ENCODE measurements at regions not wholly inside any gene's neighbourhood (a gene's known extent, or its start where the extent isn't known, plus 50 kb on each side); places are given as distances from the start of the nearest gene placed in this dataset.

- H3K4me1 ChIP-seq: no peaks in the 10 kb centered on the region
- H3K9ac ChIP-seq (ENCODE audit: low read depth in 2 of 2, low read length in 2 of 2): no peak overlapping the region
- no peaks in the 10 kb centered on the region for H3K36me3 ChIP-seq
- TF ChIP-seq CTCF (IDR thresholded peaks at IDR 0.05): no peak
- no peak overlapping the region for H3K27ac ChIP-seq
- intact Hi-C loops (cut with DNase I): no loop called here
- no peaks in the 10 kb centered on the region for H3K9me3 ChIP-seq
- no peaks in the 10 kb centered on the region for H3K27me3 ChIP-seq
- no peak for DNase-seq
- H3K4me3 ChIP-seq: no peak overlapping the region
These were observed 1559.2 kb downstream of the SLITRK1 start for GRCh38 chr13:82323101-82323500.

GRCh38 chr13:82305588-82305987 lies 1576.7 kb downstream of the SLITRK1 start:
- TF ChIP-seq CTCF (IDR thresholded peaks at IDR 0.05): no peak
- Histone ChIP-seq H3K9ac (ENCODE audit: low read depth in 2 of 2, low read length in 2 of 2) (no peak overlapping the region), H3K9me3 (no peaks in the 10 kb centered on the region), H3K4me1 (no peaks in the 10 kb centered on the region), H3K4me3 (no peak overlapping the region), H3K27me3 (no peaks in the 10 kb centered on the region), H3K27ac (no peak overlapping the region), H3K36me3 (no peaks in the 10 kb centered on the region)
- intact Hi-C loops (cut with DNase I): no loop called here
- DNase-seq: no peak

GRCh38 chr13:82298106-82298505 lies 1584.2 kb downstream of the SLITRK1 start:
- no peaks in the 10 kb centered on the region for H3K36me3 ChIP-seq
- no peaks in the 10 kb centered on the region for H3K27me3 ChIP-seq
- H3K4me1 ChIP-seq: no peaks in the 10 kb centered on the region
- TF ChIP-seq CTCF (IDR thresholded peaks at IDR 0.05): no peak
- no peak overlapping the region for H3K9ac ChIP-seq (ENCODE audit: low read depth in 2 of 2, low read length in 2 of 2)
- no peak overlapping the region for H3K27ac ChIP-seq
- no peak overlapping the region for H3K4me3 ChIP-seq
- H3K9me3 ChIP-seq: no peaks in the 10 kb centered on the region
- no peak for DNase-seq
- intact Hi-C loops (cut with DNase I): no loop called here

GRCh38 chr13:82294226-82294625 lies 1588.0 kb downstream of the SLITRK1 start:
- intact Hi-C loops (cut with DNase I): no loop called here
- TF ChIP-seq CTCF (IDR thresholded peaks at IDR 0.05): no peak

GRCh38 chr13:82292334-82292733 lies 1589.9 kb downstream of the SLITRK1 start:
- no peak overlapping the region for H3K9ac ChIP-seq (ENCODE audit: low read depth in 2 of 2, low read length in 2 of 2)
- H3K4me1 ChIP-seq: no peaks in the 10 kb centered on the region
- H3K36me3 ChIP-seq: no peaks in the 10 kb centered on the region
- H3K9me3 ChIP-seq: no peaks in the 10 kb centered on the region
- no peaks in the 10 kb centered on the region for H3K27me3 ChIP-seq
- no peak for DNase-seq
- no peak overlapping the region for H3K27ac ChIP-seq
- no peak overlapping the region for H3K4me3 ChIP-seq
- TF ChIP-seq CTCF (IDR thresholded peaks at IDR 0.05): no peak
- intact Hi-C loops (cut with DNase I): no loop called here

More at GRCh38 chr13:82294226-82294625, 1588.0 kb downstream of the SLITRK1 start:
- no peak overlapping the region for H3K4me3 ChIP-seq
- H3K27ac ChIP-seq: no peak overlapping the region
- H3K27me3 ChIP-seq: no peaks in the 10 kb centered on the region
- H3K36me3 ChIP-seq: no peaks in the 10 kb centered on the region
- no peaks in the 10 kb centered on the region for H3K9me3 ChIP-seq
- no peak overlapping the region for H3K9ac ChIP-seq (ENCODE audit: low read depth in 2 of 2, low read length in 2 of 2)
- no peaks in the 10 kb centered on the region for H3K4me1 ChIP-seq
- no peak for DNase-seq

GRCh38 chr13:82291852-82292251 lies 1590.4 kb downstream of the SLITRK1 start:
- Histone ChIP-seq H3K27me3 (no peaks in the 10 kb centered on the region), H3K9me3 (no peaks in the 10 kb centered on the region), H3K27ac (no peak overlapping the region), H3K4me3 (no peak overlapping the region), H3K36me3 (no peaks in the 10 kb centered on the region), H3K4me1 (no peaks in the 10 kb centered on the region), H3K9ac (ENCODE audit: low read depth in 2 of 2, low read length in 2 of 2) (no peak overlapping the region)
- TF ChIP-seq CTCF (IDR thresholded peaks at IDR 0.05): no peak
- intact Hi-C loops (cut with DNase I): no loop called here
- DNase-seq: no peak

Data from colonic mucosa (tissue), 4 donors.